ENCODE measurements at regions not wholly inside any gene's neighbourhood (a gene's known extent, or its start where the extent isn't known, plus 50 kb on each side); places are given as distances from the start of the nearest gene placed in this dataset.

- TF ChIP-seq, protein P1, sequence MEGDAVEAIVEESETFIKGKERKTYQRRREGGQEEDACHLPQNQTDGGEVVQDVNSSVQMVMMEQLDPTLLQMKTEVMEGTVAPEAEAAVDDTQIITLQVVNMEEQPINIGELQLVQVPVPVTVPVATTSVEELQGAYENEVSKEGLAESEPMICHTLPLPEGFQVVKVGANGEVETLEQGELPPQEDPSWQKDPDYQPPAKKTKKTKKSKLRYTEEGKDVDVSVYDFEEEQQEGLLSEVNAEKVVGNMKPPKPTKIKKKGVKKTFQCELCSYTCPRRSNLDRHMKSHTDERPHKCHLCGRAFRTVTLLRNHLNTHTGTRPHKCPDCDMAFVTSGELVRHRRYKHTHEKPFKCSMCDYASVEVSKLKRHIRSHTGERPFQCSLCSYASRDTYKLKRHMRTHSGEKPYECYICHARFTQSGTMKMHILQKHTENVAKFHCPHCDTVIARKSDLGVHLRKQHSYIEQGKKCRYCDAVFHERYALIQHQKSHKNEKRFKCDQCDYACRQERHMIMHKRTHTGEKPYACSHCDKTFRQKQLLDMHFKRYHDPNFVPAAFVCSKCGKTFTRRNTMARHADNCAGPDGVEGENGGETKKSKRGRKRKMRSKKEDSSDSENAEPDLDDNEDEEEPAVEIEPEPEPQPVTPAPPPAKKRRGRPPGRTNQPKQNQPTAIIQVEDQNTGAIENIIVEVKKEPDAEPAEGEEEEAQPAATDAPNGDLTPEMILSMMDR (IDR thresholded peaks at IDR 0.05), result no peak
- no peak for TF ChIP-seq POLR2A (IDR thresholded peaks at IDR 0.05)
These were observed 97.7 kb downstream of the CRYAA start for GRCh38 chr21:43266534-43266933.

All from uterus (tissue), 2 donors.